Spleen (tissue), 7 donors: ENCODE measurements at regions not wholly inside any gene's neighbourhood (a gene's known extent, or its start where the extent isn't known, plus 50 kb on each side); places are given as distances from the start of the nearest gene placed in this dataset.

Experiments used
- CTCF ChIP-seq, 11 experiments: fragments of 200-600 bp in 7 of 11; fragments of 450-650 bp in 4 of 11; sonication (generic) in 4 of 11; IDR thresholded peaks in 8 of 11; conservative IDR thresholded peaks in 3 of 11; 1 replicate in 7 of 11; 2 replicates in 4 of 11; pipeline versions ENCODE4 v1.4.0 to v1.8.0; 2016 to 2021; ENCODE audit warnings: antibody characterized with exemption in 11 of 11, inconsistent platforms in 4 of 11, mild to moderate bottlenecking in 1 of 11
- POLR2A ChIP-seq, 3 donors: fragments of 450-650 bp; IDR thresholded peaks; one replicate each; pipeline ENCODE4 v1.5.1; 2017; ENCODE audit warnings: antibody characterized with exemption in 3 of 3, mild to moderate bottlenecking in 1 of 3
- POLR2AphosphoS5 ChIP-seq, 3 donors: sonication (generic); formaldehyde crosslinking; IDR thresholded peaks; one replicate each; pipeline ENCODE4 v1.5.1; 2017; ENCODE audit warnings: antibody characterized with exemption in 3 of 3
- donor health status: DM: no; HTN: no; CAD: no; lungs with moderate emphysema.
- donor health status: DM: no; HTN: no; CAD: no.
- donor health status: DM: no; HTN: no; CAD: no.

DNA sequence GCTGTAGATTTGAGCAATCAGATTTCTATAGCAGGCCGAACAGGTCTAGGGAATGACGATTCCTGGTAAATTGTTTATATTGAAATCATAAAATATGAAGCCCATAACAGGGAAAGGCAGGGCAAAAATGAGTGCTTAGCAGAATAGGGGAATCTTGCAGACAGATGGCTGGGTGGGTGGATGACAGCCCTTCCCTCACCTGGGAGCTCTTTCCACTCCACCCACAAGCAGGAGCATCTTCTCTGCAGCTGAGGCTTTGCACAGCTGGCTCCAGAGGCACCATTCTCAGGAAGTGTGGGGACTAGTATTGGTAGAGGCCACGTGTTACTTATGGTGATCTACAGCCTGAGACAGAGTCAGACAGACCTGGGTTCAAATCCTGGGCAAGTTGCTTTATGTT, 55.9 kb upstream of the SYN2 start:
- TF ChIP-seq CTCF (IDR thresholded peaks at IDR 0.05 in 8 of 11, conservative IDR thresholded peaks at IDR 0.05 in 3 of 11) = no peak
- no peak for TF ChIP-seq POLR2AphosphoS5 (IDR thresholded peaks at IDR 0.05)
- TF ChIP-seq POLR2A (IDR thresholded peaks at IDR 0.05) = no peak
